HUDEP-2 (cell line): ENCODE measurements at regions not wholly inside any gene's neighbourhood (a gene's known extent, or its start where the extent isn't known, plus 50 kb on each side); places are given as distances from the start of the nearest gene placed in this dataset.
A peak's percentile ranks its signal among the peaks of the same experiment; 100 is the strongest.
"Not testable (repeated sequence)": the region's sequence is repeated elsewhere in the genome, so short reads cannot be mapped to it uniquely, and the experiment has no call there.

ENCODE experiments used
- DNase-seq, 76 experiments: peaks; one replicate each; lab custom pipeline; 2025; ENCODE audit not compliant: unreplicated experiment in 76 of 76; lab: John Stamatoyannopoulos, UW

DNA sequence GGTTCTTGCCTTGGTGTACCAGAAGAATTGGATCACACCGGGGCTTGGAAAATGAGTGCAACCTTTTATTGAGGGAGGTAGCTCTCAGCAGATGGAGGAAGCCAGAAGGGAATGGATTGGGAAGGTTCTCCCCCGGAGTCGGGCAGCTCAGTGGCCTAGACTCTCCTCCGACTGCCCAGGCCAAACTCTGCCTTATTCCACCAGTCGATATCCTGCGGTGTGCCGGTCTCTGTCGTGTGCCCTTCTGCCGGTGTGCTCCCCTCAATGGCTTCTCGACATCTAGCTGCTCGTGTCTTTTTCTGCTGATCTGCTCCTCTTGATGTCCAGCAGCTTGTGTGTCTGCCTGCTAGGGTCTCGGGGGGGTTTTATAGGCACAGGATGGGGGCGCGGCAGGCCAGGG is 87.4 kb upstream of the CCL21 start:
- DNase-seq = no peak

DNA sequence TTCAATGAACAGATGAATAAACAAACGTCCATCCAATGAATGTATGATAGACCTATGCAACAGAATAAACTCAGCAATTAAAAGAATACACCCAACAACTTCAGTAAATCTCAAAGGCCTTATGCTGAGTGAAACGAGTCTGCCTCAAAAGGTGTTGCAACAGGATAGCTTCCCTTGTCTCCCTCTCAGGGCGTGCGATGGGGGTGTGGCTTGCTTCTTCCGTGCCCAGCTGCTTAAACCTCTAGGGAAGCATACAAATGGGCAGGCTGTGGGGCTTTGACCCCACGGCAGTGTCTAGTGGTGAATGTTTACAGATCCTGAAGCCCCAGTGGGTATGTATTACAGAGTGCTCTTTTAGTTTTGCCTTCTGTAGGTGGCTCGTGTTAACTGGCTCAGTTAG is 87.0 kb upstream of the CCL21 start:
- DNase-seq = no peak

DNA sequence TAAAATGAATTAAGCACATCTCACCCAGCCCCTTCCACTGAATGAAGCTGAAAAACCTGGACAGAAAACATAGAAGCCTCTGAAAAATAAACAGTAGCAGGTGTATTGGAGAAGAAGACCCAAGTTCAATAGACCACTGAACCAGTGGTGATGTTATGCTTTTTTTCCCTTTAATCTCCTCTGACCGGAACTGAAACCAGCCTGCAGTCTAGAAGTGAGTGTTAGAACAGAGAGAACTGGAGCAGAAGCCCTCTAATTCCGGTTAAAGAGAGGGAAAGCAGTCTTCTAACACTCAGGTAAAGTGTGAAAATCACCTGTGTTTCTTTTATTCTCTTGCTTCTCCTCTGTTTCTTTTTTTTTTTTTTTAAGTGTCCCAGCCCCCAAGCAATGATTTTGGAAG is 83.5 kb upstream of the CCL21 start:
- DNase-seq = no peak

DNA sequence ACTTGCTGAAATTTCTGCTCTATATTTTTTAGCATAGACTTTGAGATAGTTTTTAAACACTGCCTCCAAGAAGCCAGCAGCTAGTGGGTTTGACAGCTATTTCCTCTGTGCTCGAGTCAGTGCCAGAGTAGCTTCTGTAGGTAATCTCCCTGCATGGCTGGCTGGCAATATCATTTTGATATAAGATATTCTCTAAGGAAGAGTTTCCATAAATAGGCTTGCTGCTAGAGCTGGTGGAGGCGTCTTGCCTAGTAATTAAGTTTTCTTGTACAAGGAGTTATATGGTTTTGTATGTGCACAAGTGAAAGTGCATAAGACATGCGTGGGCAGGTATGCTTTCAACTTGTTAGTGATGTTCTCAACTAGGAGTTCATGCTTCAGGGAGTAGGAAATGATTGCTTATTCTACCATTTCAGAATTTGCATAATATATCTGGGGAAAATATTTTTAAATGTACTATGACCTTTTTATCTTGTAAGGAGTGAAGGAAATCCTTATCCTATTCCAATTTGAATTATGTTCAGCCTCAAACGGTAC is 74.1 kb upstream of the CCL21 start:
- DNase-seq = no peak

DNA sequence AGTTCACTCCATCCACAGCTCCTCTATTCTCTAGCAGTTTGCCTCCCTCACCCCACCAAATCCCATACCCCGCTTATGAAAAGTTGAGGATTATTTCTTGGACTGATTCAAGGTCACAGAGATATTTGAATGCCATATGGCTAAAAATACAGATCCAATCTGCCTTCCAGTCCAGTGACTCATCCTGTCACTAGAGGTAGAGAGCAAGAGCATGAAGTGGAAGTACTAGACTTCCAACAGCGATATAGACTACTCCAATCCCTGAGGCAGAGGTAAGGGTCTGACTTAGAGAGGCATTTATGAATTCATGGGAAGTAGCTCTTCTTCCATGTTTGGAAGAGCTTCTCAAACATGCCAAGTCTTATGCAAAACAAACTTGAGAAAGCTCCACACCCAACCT is 72.4 kb upstream of the CCL21 start:
- no peak for DNase-seq

DNA sequence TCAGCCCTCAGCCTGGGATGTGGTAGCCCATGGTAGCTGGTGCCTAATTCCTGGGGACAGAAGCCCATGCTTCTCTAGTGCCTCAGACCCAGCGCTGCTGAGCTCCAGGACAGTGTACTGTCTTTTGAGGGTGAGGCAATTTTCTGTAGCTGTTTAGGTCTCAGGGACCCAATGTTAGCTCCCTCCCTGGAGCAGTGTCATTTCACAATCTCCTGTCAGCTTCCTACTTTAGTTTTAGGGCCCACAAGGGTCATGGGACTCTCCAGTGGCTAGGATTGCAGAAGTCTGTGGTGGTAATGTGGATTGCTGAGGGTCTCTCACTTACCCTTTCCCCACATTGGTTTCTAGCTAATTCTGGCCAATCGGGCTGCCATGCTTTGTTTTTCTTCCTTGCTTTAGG is 67.7 kb upstream of the CCL21 start:
- DNase-seq = no peak

DNA sequence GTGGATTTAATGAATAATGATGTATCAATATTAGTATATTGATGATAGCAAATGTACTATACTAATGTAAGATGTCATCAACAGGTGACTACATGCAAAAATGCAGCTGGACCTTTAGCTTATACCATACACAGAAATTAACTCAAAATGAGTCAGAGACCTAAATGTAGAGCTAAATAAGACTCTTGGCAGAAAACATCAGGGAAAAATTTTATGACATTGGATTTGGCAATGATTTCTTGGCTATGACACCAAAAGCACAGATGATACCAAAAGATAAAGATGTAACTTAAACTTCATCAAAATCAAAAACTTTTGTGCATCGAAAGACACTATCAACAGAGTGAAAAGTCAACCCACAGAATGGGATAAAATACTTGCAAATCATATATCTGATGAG is 64.0 kb upstream of the CCL21 start:
- no peak for DNase-seq

DNA sequence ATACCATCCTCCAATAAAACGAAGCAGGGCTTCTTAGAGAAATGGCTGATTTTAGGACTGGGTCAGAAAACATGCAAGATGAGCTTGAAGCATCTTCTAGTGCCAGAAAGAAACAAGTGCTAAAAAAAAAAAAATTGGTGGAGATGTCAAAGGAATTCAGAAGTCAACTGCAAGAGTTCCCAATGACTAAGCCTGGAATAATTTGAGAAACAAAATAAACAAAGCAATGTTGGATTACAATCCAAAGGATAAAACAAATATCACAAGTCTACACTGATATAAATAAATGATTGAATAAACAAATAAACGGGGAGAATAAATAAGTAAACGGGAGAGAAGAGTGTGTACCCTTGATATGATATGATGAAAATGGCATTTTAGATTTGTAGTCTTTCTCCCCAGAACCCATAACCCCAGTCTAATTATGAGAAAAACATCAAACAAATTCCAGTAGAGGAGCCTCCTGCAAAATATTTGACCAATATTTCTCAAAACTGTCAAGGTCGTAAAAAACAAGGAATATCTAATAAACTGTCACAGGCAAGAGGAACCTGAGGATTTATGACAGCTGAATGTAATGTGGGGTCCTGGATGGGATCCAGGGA is 63.5 kb upstream of the CCL21 start:
- DNase-seq = no peak

DNA sequence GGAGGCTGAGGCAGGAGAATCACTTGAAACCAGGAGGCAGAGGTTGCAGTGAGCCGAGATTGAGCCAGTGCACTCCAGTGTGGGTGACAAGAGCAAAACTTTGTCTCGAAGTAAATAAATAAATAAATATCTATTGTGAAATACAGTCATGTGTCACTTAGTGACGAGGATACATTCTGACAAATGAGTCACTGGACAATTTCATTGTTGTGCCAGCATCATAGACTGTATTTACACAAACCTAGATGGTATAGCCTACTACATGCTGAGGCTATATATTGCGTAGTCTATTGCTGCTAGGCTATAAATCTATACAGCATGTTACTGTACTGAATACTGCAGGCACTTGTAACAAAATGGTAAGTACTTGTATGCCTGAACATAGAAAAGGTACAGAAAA is 61.1 kb upstream of the CCL21 start:
- no peak for DNase-seq

DNA sequence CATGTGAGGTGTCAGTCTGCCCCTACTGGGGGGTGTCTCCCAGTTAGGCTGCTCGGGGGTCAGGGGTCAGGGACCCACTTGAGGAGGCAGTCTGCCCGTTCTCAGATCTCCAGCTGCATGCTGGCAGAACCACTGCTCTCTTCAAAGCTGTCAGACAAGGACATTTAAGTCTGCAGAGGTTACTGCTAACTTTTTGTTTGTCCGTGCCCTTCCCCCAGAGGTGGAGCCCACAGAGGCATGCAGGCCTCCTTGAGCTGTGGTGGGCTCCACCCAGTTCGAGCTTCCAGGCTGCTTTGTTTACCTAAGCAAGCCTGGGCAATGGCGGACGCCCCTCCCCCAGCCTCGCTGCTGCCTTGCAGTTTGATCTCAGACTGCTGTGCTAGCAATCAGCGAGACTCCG is 57.2 kb upstream of the CCL21 start:
- DNase-seq = not testable (repeated sequence)

DNA sequence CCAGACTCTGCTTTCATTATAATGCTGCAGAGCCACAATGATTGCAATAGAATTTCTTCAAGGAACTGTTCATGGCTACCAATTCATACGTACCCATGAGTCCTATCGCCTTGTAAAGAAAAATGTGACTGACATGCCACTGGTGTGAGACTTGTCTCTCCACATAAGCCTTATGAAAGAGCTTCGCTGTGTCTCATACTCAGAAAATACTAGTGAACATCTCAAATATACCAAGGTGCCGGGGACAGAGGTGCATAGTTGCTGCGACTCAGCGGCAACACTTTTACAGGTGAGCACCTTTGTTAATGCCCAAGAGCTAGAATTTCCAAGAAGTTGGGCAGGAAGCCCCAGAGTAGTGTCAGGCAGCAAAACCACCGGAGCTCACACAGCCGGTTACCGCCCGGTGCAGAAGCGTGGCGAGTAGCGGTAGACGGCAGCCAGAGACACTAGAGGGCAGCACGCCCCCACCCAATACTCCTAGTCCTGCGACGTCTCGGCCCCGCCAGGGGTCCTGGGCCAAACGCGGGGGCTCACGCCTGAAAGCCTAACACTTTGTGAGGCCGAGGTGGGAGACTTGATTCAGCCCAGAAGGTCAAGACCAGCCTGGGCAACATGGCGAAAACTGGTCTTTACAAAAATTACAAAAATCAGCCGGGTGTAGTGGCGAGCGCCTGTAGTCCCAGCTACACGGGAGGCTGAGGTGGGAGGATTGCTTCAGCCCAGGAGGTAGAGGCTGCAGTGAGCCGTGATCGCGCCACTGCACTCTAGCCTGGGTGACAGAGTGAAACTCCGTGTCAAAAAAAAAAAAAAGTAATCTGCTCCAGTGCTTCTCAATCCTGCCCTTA is 50.5 kb upstream of the CCL21 start:
- DNase-seq = peak in 23 of 76 experiments; percentile 2 to 50 (median 7)
